ENCODE measurements at regions not wholly inside any gene's neighbourhood (a gene's known extent, or its start where the extent isn't known, plus 50 kb on each side); places are given as distances from the start of the nearest gene placed in this dataset.

DNA sequence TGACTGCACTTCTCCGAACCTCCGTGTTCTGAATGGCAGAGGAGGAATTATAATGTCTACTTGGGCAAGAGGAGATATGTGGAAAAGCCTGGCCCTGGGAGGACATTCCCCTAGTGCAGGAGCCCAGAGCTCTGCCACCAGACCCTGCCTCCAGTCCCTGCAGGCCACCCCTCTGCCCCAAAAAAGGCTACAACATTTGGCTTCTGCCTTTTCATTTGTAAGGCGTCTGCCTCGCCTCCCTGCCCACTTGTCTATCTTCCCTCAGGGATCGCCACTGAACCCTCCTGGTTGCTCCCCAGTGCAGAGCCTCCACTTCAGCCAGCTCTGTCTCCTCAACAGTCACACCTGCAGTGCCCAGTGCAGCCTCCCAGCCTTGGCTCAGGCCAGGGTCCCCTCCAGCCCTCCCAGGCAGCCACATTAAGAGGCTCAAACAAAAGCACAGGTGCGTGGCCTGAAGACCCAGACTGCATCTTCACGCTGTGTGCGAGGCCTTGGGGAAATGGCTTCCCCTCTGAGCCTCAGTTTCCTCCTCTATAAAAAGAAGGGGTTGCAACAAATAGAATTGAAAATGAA is 125.9 kb upstream of the SMAD3 start:
- Histone ChIP-seq H3K4me3 (ENCODE audit: low read depth in 1 of 2, low read length in 2 of 2) (no peak overlapping the region), H3K9me3 (ENCODE audit: low read length) (no peaks in the 10 kb centered on the region), H3K36me3 (ENCODE audit: insufficient read depth, low read length) (no peaks in the 10 kb centered on the region), H3K27me3 (ENCODE audit: control insufficient read depth in 1 of 2, insufficient read depth in 2 of 2, low read length in 2 of 2) (no peaks in the 10 kb centered on the region), H3K4me1 (ENCODE audit: insufficient read depth, low read length) (peaks cover 23% of the 10 kb centered on the region), H3K9ac (ENCODE audit: low read length) (no peak overlapping the region), H3K27ac (ENCODE audit: low read depth, low read length) (no peak overlapping the region)

- H3K4me1 ChIP-seq (ENCODE audit: insufficient read depth, low read length) = peaks cover 23% of the 10 kb centered on the region
- H3K9ac ChIP-seq (ENCODE audit: low read length) = no peak overlapping the region
- no peak overlapping the region for H3K27ac ChIP-seq (ENCODE audit: low read depth, low read length)
Measured at GRCh38 chr15:66940368-66940767, 125.0 kb upstream of the SMAD3 start.

GRCh38 chr15:66941108-66941711 is 124.2 kb upstream of the SMAD3 start:
- no peak overlapping the region for H3K9ac ChIP-seq (ENCODE audit: low read length)
- H3K36me3 ChIP-seq (ENCODE audit: insufficient read depth, low read length) = no peaks in the 10 kb centered on the region
- peak overlapping the region in 1 of 2 donors; percentile 38 for H3K4me3 ChIP-seq (ENCODE audit: low read depth in 1 of 2, low read length in 2 of 2)
- H3K27ac ChIP-seq (ENCODE audit: low read depth, low read length) = peak overlapping the region; percentile 27
- peaks cover 23% of the 10 kb centered on the region for H3K4me1 ChIP-seq (ENCODE audit: insufficient read depth, low read length)
- no peaks in the 10 kb centered on the region for H3K27me3 ChIP-seq (ENCODE audit: control insufficient read depth in 1 of 2, insufficient read depth in 2 of 2, low read length in 2 of 2)
- no peaks in the 10 kb centered on the region for H3K9me3 ChIP-seq (ENCODE audit: low read length)

More at GRCh38 chr15:66940368-66940767, 125.0 kb upstream of the SMAD3 start:
- no peaks in the 10 kb centered on the region for H3K36me3 ChIP-seq (ENCODE audit: insufficient read depth, low read length)
- no peaks in the 10 kb centered on the region for H3K9me3 ChIP-seq (ENCODE audit: low read length)
- no peaks in the 10 kb centered on the region for H3K27me3 ChIP-seq (ENCODE audit: control insufficient read depth in 1 of 2, insufficient read depth in 2 of 2, low read length in 2 of 2)
- H3K4me3 ChIP-seq (ENCODE audit: low read depth in 1 of 2, low read length in 2 of 2) = no peak overlapping the region

DNA sequence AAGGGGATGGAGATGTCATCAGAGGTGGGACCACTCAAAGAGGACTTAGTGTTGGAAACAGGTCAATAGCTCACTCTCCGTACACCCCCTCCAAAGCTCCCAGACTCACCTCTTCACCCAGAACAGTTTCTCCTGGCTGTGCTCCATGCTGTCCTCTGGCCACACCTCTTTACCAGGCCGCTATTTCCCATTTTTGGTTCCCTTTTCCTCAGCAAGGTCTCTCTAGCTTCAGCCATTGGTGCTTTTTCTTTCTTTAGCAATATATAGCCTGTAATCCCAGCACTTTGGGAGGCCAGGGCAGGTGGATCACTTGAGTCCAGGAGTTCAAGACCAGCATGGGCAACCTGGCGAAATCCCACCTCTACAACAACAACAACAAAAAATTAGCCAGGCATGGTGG is 123.6 kb upstream of the SMAD3 start:
- H3K27ac ChIP-seq (ENCODE audit: low read depth, low read length) = no peak overlapping the region
- no peaks in the 10 kb centered on the region for H3K36me3 ChIP-seq (ENCODE audit: insufficient read depth, low read length)

GRCh38 chr15:66942649-66943390 is 122.6 kb upstream of the SMAD3 start:
- Histone ChIP-seq H3K27ac (ENCODE audit: low read depth, low read length) (no peak overlapping the region), H3K27me3 (ENCODE audit: control insufficient read depth in 1 of 2, insufficient read depth in 2 of 2, low read length in 2 of 2) (no peaks in the 10 kb centered on the region), H3K36me3 (ENCODE audit: insufficient read depth, low read length) (no peaks in the 10 kb centered on the region), H3K4me1 (ENCODE audit: insufficient read depth, low read length) (peaks cover 16% of the 10 kb centered on the region), H3K9me3 (ENCODE audit: low read length) (no peaks in the 10 kb centered on the region), H3K9ac (ENCODE audit: low read length) (no peak overlapping the region), H3K4me3 (ENCODE audit: low read depth in 1 of 2, low read length in 2 of 2) (no peak overlapping the region)

More for the DNA sequence above, 123.6 kb upstream of the SMAD3 start:
- no peak overlapping the region for H3K4me3 ChIP-seq (ENCODE audit: low read depth in 1 of 2, low read length in 2 of 2)
- no peaks in the 10 kb centered on the region for H3K9me3 ChIP-seq (ENCODE audit: low read length)
- no peak overlapping the region for H3K9ac ChIP-seq (ENCODE audit: low read length)
- peaks cover 21% of the 10 kb centered on the region for H3K4me1 ChIP-seq (ENCODE audit: insufficient read depth, low read length)
- no peaks in the 10 kb centered on the region for H3K27me3 ChIP-seq (ENCODE audit: control insufficient read depth in 1 of 2, insufficient read depth in 2 of 2, low read length in 2 of 2)

DNA sequence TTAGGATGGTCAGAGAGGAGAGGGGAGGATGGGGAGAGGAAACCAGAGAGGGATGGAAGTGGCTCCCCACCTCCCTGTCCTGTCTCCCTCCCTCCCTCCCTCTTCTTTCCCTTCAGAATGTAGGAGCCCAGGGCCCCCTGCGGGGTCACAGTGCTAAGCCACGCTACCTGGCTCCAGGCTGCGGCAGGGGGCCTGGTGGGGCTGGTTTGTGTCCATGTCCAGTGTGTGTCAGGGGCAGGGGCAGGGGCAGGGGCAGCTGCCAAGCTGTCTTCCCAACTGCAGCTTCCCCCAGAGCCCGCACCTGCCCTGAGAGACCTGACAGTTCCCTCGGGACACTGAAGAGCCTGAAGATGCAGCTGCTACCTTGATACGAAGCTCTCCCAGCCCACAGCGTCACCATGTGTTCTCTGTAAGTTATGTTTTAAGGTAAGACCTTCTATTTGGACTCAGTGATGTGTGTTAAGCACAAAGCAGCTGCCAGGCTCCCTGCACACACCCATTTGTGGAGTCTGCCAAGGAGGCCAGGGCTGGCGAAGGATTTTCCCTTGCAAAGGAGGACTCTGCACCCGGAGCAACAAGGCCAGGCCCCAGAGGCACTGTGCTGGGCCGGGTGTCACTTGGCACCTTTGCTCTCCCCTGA is 121.8 kb upstream of the SMAD3 start:
- Histone ChIP-seq H3K27me3 (ENCODE audit: control insufficient read depth in 1 of 2, insufficient read depth in 2 of 2, low read length in 2 of 2) (no peaks in the 10 kb centered on the region), H3K9ac (ENCODE audit: low read length) (no peak overlapping the region), H3K4me1 (ENCODE audit: insufficient read depth, low read length) (peaks cover 16% of the 10 kb centered on the region), H3K9me3 (ENCODE audit: low read length) (no peaks in the 10 kb centered on the region), H3K27ac (ENCODE audit: low read depth, low read length) (no peak overlapping the region), H3K36me3 (ENCODE audit: insufficient read depth, low read length) (no peaks in the 10 kb centered on the region), H3K4me3 (ENCODE audit: low read depth in 1 of 2, low read length in 2 of 2) (no peak overlapping the region)

- no peak overlapping the region for H3K9ac ChIP-seq (ENCODE audit: low read length)
- H3K9me3 ChIP-seq (ENCODE audit: low read length) = no peaks in the 10 kb centered on the region
- no peak overlapping the region for H3K27ac ChIP-seq (ENCODE audit: low read depth, low read length)
- H3K4me3 ChIP-seq (ENCODE audit: low read depth in 1 of 2, low read length in 2 of 2) = no peak overlapping the region
- H3K4me1 ChIP-seq (ENCODE audit: insufficient read depth, low read length) = peaks cover 16% of the 10 kb centered on the region
- H3K27me3 ChIP-seq (ENCODE audit: control insufficient read depth in 1 of 2, insufficient read depth in 2 of 2, low read length in 2 of 2) = no peaks in the 10 kb centered on the region
- H3K36me3 ChIP-seq (ENCODE audit: insufficient read depth, low read length) = no peaks in the 10 kb centered on the region
Measured at GRCh38 chr15:66944121-66944520, 121.3 kb upstream of the SMAD3 start.

DNA sequence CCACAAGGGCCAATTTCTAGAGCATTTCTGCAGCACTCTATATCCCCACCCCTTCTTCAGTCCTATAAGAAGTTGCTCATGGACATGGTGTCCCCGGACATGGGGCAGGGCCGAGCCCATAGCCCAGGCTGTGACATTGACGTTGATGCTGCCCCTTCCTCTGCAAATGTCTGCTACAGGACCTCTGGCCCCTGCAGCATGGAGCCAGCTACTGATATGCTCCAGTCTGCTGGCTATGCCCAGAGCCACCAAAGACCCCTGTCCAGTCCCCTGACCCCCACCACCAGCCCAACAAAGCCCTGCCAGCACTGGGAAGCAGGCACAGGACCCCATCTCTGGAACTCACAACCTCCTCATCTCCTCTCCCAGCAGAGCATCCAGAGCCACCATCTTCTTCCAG is 120.1 kb upstream of the SMAD3 start:
- Histone ChIP-seq H3K9me3 (ENCODE audit: low read length) (no peaks in the 10 kb centered on the region), H3K27me3 (ENCODE audit: control insufficient read depth in 1 of 2, insufficient read depth in 2 of 2, low read length in 2 of 2) (no peaks in the 10 kb centered on the region), H3K4me3 (ENCODE audit: low read depth in 1 of 2, low read length in 2 of 2) (no peak overlapping the region), H3K27ac (ENCODE audit: low read depth, low read length) (no peak overlapping the region), H3K4me1 (ENCODE audit: insufficient read depth, low read length) (peaks cover 12% of the 10 kb centered on the region), H3K9ac (ENCODE audit: low read length) (no peak overlapping the region), H3K36me3 (ENCODE audit: insufficient read depth, low read length) (no peaks in the 10 kb centered on the region)

- H3K9ac ChIP-seq (ENCODE audit: low read length) = no peak overlapping the region
- no peak overlapping the region for H3K27ac ChIP-seq (ENCODE audit: low read depth, low read length)
- H3K27me3 ChIP-seq (ENCODE audit: control insufficient read depth in 1 of 2, insufficient read depth in 2 of 2, low read length in 2 of 2) = no peaks in the 10 kb centered on the region
- no peaks in the 10 kb centered on the region for H3K9me3 ChIP-seq (ENCODE audit: low read length)
- H3K4me3 ChIP-seq (ENCODE audit: low read depth in 1 of 2, low read length in 2 of 2) = no peak overlapping the region
- H3K36me3 ChIP-seq (ENCODE audit: insufficient read depth, low read length) = no peaks in the 10 kb centered on the region
- peaks cover 7% of the 10 kb centered on the region for H3K4me1 ChIP-seq (ENCODE audit: insufficient read depth, low read length)
Measured at GRCh38 chr15:66945842-66946241, 119.6 kb upstream of the SMAD3 start.

GRCh38 chr15:66946578-66947164 is 118.7 kb upstream of the SMAD3 start:
- Histone ChIP-seq H3K9ac (ENCODE audit: low read length) (no peak overlapping the region), H3K4me1 (ENCODE audit: insufficient read depth, low read length) (peaks cover under 1% of the 10 kb centered on the region), H3K27me3 (ENCODE audit: control insufficient read depth in 1 of 2, insufficient read depth in 2 of 2, low read length in 2 of 2) (no peaks in the 10 kb centered on the region), H3K36me3 (ENCODE audit: insufficient read depth, low read length) (no peaks in the 10 kb centered on the region), H3K9me3 (ENCODE audit: low read length) (no peaks in the 10 kb centered on the region), H3K27ac (ENCODE audit: low read depth, low read length) (no peak overlapping the region), H3K4me3 (ENCODE audit: low read depth in 1 of 2, low read length in 2 of 2) (no peak overlapping the region)

- no peaks in the 10 kb centered on the region for H3K4me1 ChIP-seq (ENCODE audit: insufficient read depth, low read length)
- no peaks in the 10 kb centered on the region for H3K9me3 ChIP-seq (ENCODE audit: low read length)
Measured at GRCh38 chr15:66947471-66947870, 117.9 kb upstream of the SMAD3 start.

More at GRCh38 chr15:66947471-66947870, 117.9 kb upstream of the SMAD3 start:
- H3K27ac ChIP-seq (ENCODE audit: low read depth, low read length) = no peak overlapping the region
- H3K9ac ChIP-seq (ENCODE audit: low read length) = no peak overlapping the region
- H3K36me3 ChIP-seq (ENCODE audit: insufficient read depth, low read length) = no peaks in the 10 kb centered on the region
- H3K4me3 ChIP-seq (ENCODE audit: low read depth in 1 of 2, low read length in 2 of 2) = no peak overlapping the region
- H3K27me3 ChIP-seq (ENCODE audit: control insufficient read depth in 1 of 2, insufficient read depth in 2 of 2, low read length in 2 of 2) = no peaks in the 10 kb centered on the region
